ENCODE measurements at regions not wholly inside any gene's neighbourhood (a gene's known extent, or its start where the extent isn't known, plus 50 kb on each side); places are given as distances from the start of the nearest gene placed in this dataset.
"Not testable (repeated sequence)": the region's sequence is repeated elsewhere in the genome, so short reads cannot be mapped to it uniquely, and the experiment has no call there.

- Histone ChIP-seq H3K4me3 (no peak overlapping the region), H3K36me3 (no peaks in the 10 kb centered on the region), H3K4me1 (no peaks in the 10 kb centered on the region), H3K27ac (no peak overlapping the region), H3K27me3 (no peaks in the 10 kb centered on the region), H3K9me3 (no peaks in the 10 kb centered on the region)
- DNase-seq (no peak), ATAC-seq (no peak)
- no peak for TF ChIP-seq CTCF (IDR thresholded peaks at IDR 0.05)
- intact Hi-C loops (cut with DNase I), result no loop called here
These were observed 1206.5 kb upstream of the PABPC4L start for GRCh38 chr4:135408109-135408508.

- ATAC-seq; H3K27me3 ChIP-seq; H3K4me1 ChIP-seq; H3K4me3 ChIP-seq; H3K9me3 ChIP-seq; DNase-seq; H3K27ac ChIP-seq; H3K36me3 ChIP-seq; intact Hi-C loops (cut with DNase I): not testable (repeated sequence)
These were observed 1205.0 kb upstream of the PABPC4L start for GRCh38 chr4:135406597-135406996.

DNA sequence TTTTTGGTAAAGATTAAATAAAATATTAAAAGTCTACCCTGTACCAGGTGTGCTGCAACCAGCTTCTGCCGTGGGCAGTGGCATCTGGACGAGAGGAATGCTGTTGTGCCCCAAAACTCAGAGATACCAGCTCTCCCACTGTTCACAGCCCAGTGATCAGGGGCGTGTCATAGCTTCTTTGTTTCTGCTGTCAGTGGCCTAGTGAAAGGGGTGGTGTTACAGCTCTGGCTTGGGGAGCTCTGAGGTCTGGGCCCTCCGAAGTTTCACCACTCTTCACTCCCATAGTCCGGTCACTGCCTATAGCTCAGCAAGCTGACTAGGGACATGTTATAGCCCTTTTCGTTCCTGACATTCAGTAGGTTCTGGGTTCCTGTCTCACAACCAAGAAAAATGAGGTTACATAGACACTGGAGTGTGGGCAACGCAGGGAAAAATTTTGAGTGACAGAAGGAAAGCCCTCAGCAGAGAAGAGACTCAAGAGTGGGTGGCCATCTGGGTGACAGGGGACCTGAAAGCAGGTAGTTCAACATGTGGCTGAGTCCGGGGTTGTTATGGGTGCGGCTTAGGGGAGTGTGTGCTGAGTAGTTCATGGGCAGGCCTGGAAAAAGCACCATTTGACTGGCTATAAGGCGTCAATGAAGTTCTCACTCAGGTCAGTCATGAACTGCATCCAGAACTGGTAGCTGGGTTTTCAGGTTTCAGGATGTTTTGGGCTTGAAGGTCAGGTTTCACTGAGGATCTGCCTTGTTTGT is 1184.4 kb upstream of the PABPC4L start:
- Histone ChIP-seq H3K27ac (no peak overlapping the region), H3K36me3 (no peaks in the 10 kb centered on the region), H3K4me1 (no peaks in the 10 kb centered on the region), H3K4me3 (no peak overlapping the region), H3K9me3 (no peaks in the 10 kb centered on the region), H3K27me3 (no peaks in the 10 kb centered on the region)
- no peak for ATAC-seq
- DNase-seq, result no peak
- TF ChIP-seq CTCF (IDR thresholded peaks at IDR 0.05), result no peak
- intact Hi-C loops (cut with DNase I), result no loop called here

- no peak for DNase-seq
- Histone ChIP-seq H3K27ac (no peak overlapping the region), H3K9me3 (no peaks in the 10 kb centered on the region), H3K36me3 (no peaks in the 10 kb centered on the region), H3K4me1 (no peaks in the 10 kb centered on the region), H3K4me3 (no peak overlapping the region), H3K27me3 (no peaks in the 10 kb centered on the region)
- TF ChIP-seq CTCF (IDR thresholded peaks at IDR 0.05), result no peak
- intact Hi-C loops (cut with DNase I), result no loop called here
- no peak for ATAC-seq
These were observed 1182.0 kb upstream of the PABPC4L start for GRCh38 chr4:135383356-135384288.

GRCh38 chr4:135382280-135382959 is 1180.8 kb upstream of the PABPC4L start:
- H3K4me1 ChIP-seq, result no peaks in the 10 kb centered on the region
- H3K9me3 ChIP-seq, result no peaks in the 10 kb centered on the region
- no peak for DNase-seq
- no peak for TF ChIP-seq CTCF (IDR thresholded peaks at IDR 0.05)
- no peaks in the 10 kb centered on the region for H3K27me3 ChIP-seq
- no peaks in the 10 kb centered on the region for H3K36me3 ChIP-seq
- intact Hi-C loops (cut with DNase I), result no loop called here
- H3K4me3 ChIP-seq, result no peak overlapping the region
- no peak overlapping the region for H3K27ac ChIP-seq
- no peak for ATAC-seq
